Natural killer cell (primary cell): ENCODE measurements at regions not wholly inside any gene's neighbourhood (a gene's known extent, or its start where the extent isn't known, plus 50 kb on each side); places are given as distances from the start of the nearest gene placed in this dataset.
A peak's percentile ranks its signal among the peaks of the same experiment; 100 is the strongest.

ENCODE experiments used
- ATAC-seq, 3 donors: fragments of 150-1000 bp in 2 of 3; fragments of 200-7000 bp in 1 of 3; cut with Tn5 transposase; 1 replicate in 1 of 3; 2 replicates in 2 of 3; pipeline ENCODE4 v1.10.0; 2021; ENCODE audit warnings: mild to moderate bottlenecking in 2 of 3, moderate library complexity in 2 of 3
- DNase-seq, 2 donors: peaks; one replicate each; pipeline versions ENCODE4 v3.0.0 to v3.0.0-alpha.2; 2013 to 2021; ENCODE audit warnings: mixed read lengths in 1 of 2
- H3K27ac ChIP-seq: one replicate; pipeline ENCODE4 v1.5.1; 2013; ENCODE audit warnings: mild to moderate bottlenecking, low read length
- H3K27me3 ChIP-seq: one replicate; pipeline ENCODE4 v1.6.1; 2013; ENCODE audit warnings: low read length; ENCODE audit not compliant: control insufficient read depth, insufficient read depth
- H3K36me3 ChIP-seq: one replicate; pipeline ENCODE4 v1.6.1; 2013; ENCODE audit warnings: low read length; ENCODE audit not compliant: control insufficient read depth, insufficient read depth
- H3K4me1 ChIP-seq: one replicate; pipeline ENCODE4 v1.6.1; 2013; ENCODE audit warnings: low read length; ENCODE audit not compliant: control insufficient read depth, insufficient read depth
- H3K4me3 ChIP-seq: one replicate; pipeline ENCODE4 v1.5.1; 2013; ENCODE audit warnings: low read length
- H3K9me3 ChIP-seq: one replicate; pipeline ENCODE4 v1.6.1; 2013; ENCODE audit warnings: low read length; ENCODE audit not compliant: control insufficient read depth, insufficient read depth
- H3K27ac Mint-ChIP-seq, 2 donors: one replicate each; pipeline ENCODE4 v1.8.0; 2022; ENCODE audit warnings: mild to moderate bottlenecking in 2 of 2, mixed read lengths in 2 of 2, moderate library complexity in 1 of 2
- H3K27me3 Mint-ChIP-seq, 2 donors: one replicate each; pipeline ENCODE4 v1.8.0; 2022; ENCODE audit warnings: low read depth in 2 of 2, mixed read lengths in 2 of 2
- H3K36me3 Mint-ChIP-seq: one replicate; pipeline ENCODE4 v1.8.0; 2022; ENCODE audit warnings: mixed read lengths
- H3K4me1 Mint-ChIP-seq, 2 donors: one replicate each; pipeline ENCODE4 v1.8.0; 2022; ENCODE audit warnings: mixed read lengths in 2 of 2
- H3K4me3 Mint-ChIP-seq: one replicate; pipeline ENCODE4 v1.8.0; 2022; ENCODE audit warnings: mild to moderate bottlenecking, moderate library complexity, mixed read lengths
- H3K9me3 Mint-ChIP-seq, 2 donors: one replicate each; pipeline ENCODE4 v1.8.0; 2022; ENCODE audit warnings: mixed read lengths in 2 of 2
- CTCF ChIP-seq: fragments of 200-600 bp; IDR thresholded peaks from one replicate; pipeline ENCODE4 v1.8.0; 2022; ENCODE audit warnings: antibody characterized with exemption
- WGBS: methylation state at CpG from one replicate; pipeline ENCODE4 v1.1.7; 2013; ENCODE audit warnings: missing lambda C conversion rate; ENCODE audit not compliant: insufficient coverage; 5-methylcytosine and 5-hydroxymethylcytosine counted together
- intact Hi-C: fragments of 100-400 bp; cut with micrococcal nuclease; formaldehyde crosslinking; loops from one replicate; pipeline ENCODE4 v1.14.2; 2022

GRCh38 chr5:3911111-3911510, 315.5 kb downstream of the IRX1 start:
- intact Hi-C loops, result no loop called here
- Mint-ChIP-seq H3K27ac (no peak overlapping the region), H3K27me3 (peaks cover 0 to 38% of the 10 kb centered on the region in 2 donors), H3K4me1 (peaks cover 30 to 35% of the 10 kb centered on the region in 2 donors), H3K4me3 (no peak overlapping the region), H3K36me3 (no peaks in the 10 kb centered on the region), H3K9me3 (no peaks in the 10 kb centered on the region)
- no peak overlapping the region for H3K27ac ChIP-seq
- H3K4me3 ChIP-seq, result no peak overlapping the region
- TF ChIP-seq CTCF, result no peak
- peaks cover 7% of the 10 kb centered on the region for H3K4me1 ChIP-seq
- no peaks in the 10 kb centered on the region for H3K27me3 ChIP-seq
- H3K36me3 ChIP-seq, result no peaks in the 10 kb centered on the region
- WGBS, result 83% methylated on average over 1 of the region's 1 CpG
- H3K9me3 ChIP-seq, result no peaks in the 10 kb centered on the region
- DNase-seq, result no peak
- no peak for ATAC-seq

GRCh38 chr5:3911773-3912172, 316.1 kb downstream of the IRX1 start:
- Mint-ChIP-seq H3K4me3 (peak overlapping the region; percentile 28), H3K36me3 (no peaks in the 10 kb centered on the region), H3K9me3 (no peaks in the 10 kb centered on the region), H3K4me1 (peaks cover 30 to 35% of the 10 kb centered on the region in 2 donors), H3K27me3 (peaks cover 0 to 35% of the 10 kb centered on the region in 2 donors), H3K27ac (no peak overlapping the region)
- no peak for DNase-seq
- intact Hi-C loops, result no loop called here
- 70% methylated on average over 3 of the region's 4 CpGs for WGBS
- Histone ChIP-seq H3K4me1 (peaks cover 7% of the 10 kb centered on the region), H3K4me3 (no peak overlapping the region), H3K27ac (no peak overlapping the region), H3K27me3 (no peaks in the 10 kb centered on the region), H3K9me3 (no peaks in the 10 kb centered on the region), H3K36me3 (no peaks in the 10 kb centered on the region)
- TF ChIP-seq CTCF, result no peak
- ATAC-seq, result peak in 1 of 3 donors; percentile 36

GRCh38 chr5:3912790-3913189, 317.2 kb downstream of the IRX1 start:
- H3K27me3 Mint-ChIP-seq, result peaks cover 0 to 35% of the 10 kb centered on the region in 2 donors
- H3K4me1 ChIP-seq, result peaks cover 7% of the 10 kb centered on the region
- no peak overlapping the region for H3K4me3 Mint-ChIP-seq
- H3K36me3 ChIP-seq, result no peaks in the 10 kb centered on the region
- no peak overlapping the region for H3K27ac Mint-ChIP-seq
- H3K27ac ChIP-seq, result no peak overlapping the region
- TF ChIP-seq CTCF, result no peak
- peak in 1 of 3 donors; percentile 18 for ATAC-seq
- peaks cover 30 to 35% of the 10 kb centered on the region in 2 donors for H3K4me1 Mint-ChIP-seq
- H3K27me3 ChIP-seq, result no peaks in the 10 kb centered on the region
- DNase-seq, result no peak
- 77% methylated on average over 7 of the region's 7 CpGs for WGBS
- no peak overlapping the region for H3K4me3 ChIP-seq
- no peaks in the 10 kb centered on the region for H3K36me3 Mint-ChIP-seq
- H3K9me3 Mint-ChIP-seq, result peaks cover 0 to 2% of the 10 kb centered on the region in 2 donors
- no peaks in the 10 kb centered on the region for H3K9me3 ChIP-seq
- intact Hi-C loops, result no loop called here

DNA sequence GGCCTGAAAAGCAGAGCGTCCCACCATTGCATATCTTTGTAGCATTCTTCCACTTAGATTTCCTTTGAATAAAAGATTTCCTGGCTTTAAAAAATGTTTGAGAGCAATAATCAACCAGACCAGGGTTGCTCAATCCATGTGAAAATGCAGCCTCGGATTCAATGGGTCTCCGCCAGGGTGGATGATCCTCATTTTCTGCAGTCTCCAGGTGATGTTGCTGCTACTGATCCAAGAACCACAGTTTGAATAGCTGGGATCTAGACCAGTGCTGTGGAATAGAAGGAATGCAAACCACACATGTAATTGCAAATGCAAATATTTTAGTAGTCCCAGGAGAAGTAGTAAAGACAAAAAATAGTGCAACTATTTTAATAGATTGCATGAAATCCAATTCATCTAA, 317.6 kb downstream of the IRX1 start:
- 86% methylated on average over 3 of the region's 3 CpGs for WGBS
- intact Hi-C loops, result no loop called here
- peaks cover 27 to 30% of the 10 kb centered on the region in 2 donors for H3K4me1 Mint-ChIP-seq
- H3K27me3 Mint-ChIP-seq, result peaks cover 0 to 35% of the 10 kb centered on the region in 2 donors
- Histone ChIP-seq H3K36me3 (no peaks in the 10 kb centered on the region), H3K4me3 (no peak overlapping the region), H3K9me3 (no peaks in the 10 kb centered on the region), H3K27ac (no peak overlapping the region), H3K27me3 (no peaks in the 10 kb centered on the region), H3K4me1 (peaks cover 5% of the 10 kb centered on the region)
- no peaks in the 10 kb centered on the region for H3K36me3 Mint-ChIP-seq
- DNase-seq, result no peak
- no peak overlapping the region for H3K4me3 Mint-ChIP-seq
- H3K9me3 Mint-ChIP-seq, result peaks cover 0 to 2% of the 10 kb centered on the region in 2 donors
- no peak for ATAC-seq
- no peak for TF ChIP-seq CTCF
- H3K27ac Mint-ChIP-seq, result no peak overlapping the region
